ENCODE measurements at regions not wholly inside any gene's neighbourhood (a gene's known extent, or its start where the extent isn't known, plus 50 kb on each side); places are given as distances from the start of the nearest gene placed in this dataset.
A peak's percentile ranks its signal among the peaks of the same experiment; 100 is the strongest.
"Not testable (repeated sequence)": the region's sequence is repeated elsewhere in the genome, so short reads cannot be mapped to it uniquely, and the experiment has no call there.

GRCh38 chr5:154702477-154702876 lies 52.7 kb upstream of the LARP1 start:
- H3K4me2 ChIP-seq (ENCODE audit: insufficient read depth, low read length): no peak overlapping the region
- H3K36me3 ChIP-seq (ENCODE audit: insufficient read depth, low read length): no peaks in the 10 kb centered on the region
- no peaks in the 10 kb centered on the region for H3K9me3 ChIP-seq (ENCODE audit: low read depth, low read length)
- H3K79me2 ChIP-seq (ENCODE audit: insufficient read depth, low read length): no peaks in the 10 kb centered on the region
- no peaks in the 10 kb centered on the region for H3K27me3 ChIP-seq (ENCODE audit: insufficient read depth, low read length)
- no peaks in the 10 kb centered on the region for H4K20me1 ChIP-seq (ENCODE audit: insufficient read depth, low read length)
- H3K4me1 ChIP-seq (ENCODE audit: insufficient read depth, low read length): peaks cover 11% of the 10 kb centered on the region
- no peak overlapping the region for H2AFZ ChIP-seq (ENCODE audit: low read length)
- H3K27ac ChIP-seq (ENCODE audit: low read depth, low read length): no peak overlapping the region
- H3K4me3 ChIP-seq (ENCODE audit: insufficient read depth, low read length): no peak overlapping the region
- DNase-seq (ENCODE audit: insufficient read length, low spot score, missing footprints): no peak
- TF ChIP-seq CTCF (IDR thresholded peaks at IDR 0.05; ENCODE audit: extremely low read depth, low read depth, low read length): no peak

- H3K79me2 ChIP-seq (ENCODE audit: insufficient read depth, low read length); H3K27ac ChIP-seq (ENCODE audit: low read depth, low read length); H4K20me1 ChIP-seq (ENCODE audit: insufficient read depth, low read length); H2AFZ ChIP-seq (ENCODE audit: low read length); H3K36me3 ChIP-seq (ENCODE audit: insufficient read depth, low read length); H3K27me3 ChIP-seq (ENCODE audit: insufficient read depth, low read length); H3K9me3 ChIP-seq (ENCODE audit: low read depth, low read length); H3K4me3 ChIP-seq (ENCODE audit: insufficient read depth, low read length); DNase-seq (ENCODE audit: insufficient read length, low spot score, missing footprints); H3K4me2 ChIP-seq (ENCODE audit: insufficient read depth, low read length): not testable (repeated sequence)
- H3K4me1 ChIP-seq (ENCODE audit: insufficient read depth, low read length): peaks cover 18% of the 10 kb centered on the region
Observed at GRCh38 chr5:154701725-154702124, 53.5 kb upstream of the LARP1 start.

- no peak overlapping the region for H3K4me3 ChIP-seq (ENCODE audit: insufficient read depth, low read length)
- H4K20me1 ChIP-seq (ENCODE audit: insufficient read depth, low read length): no peaks in the 10 kb centered on the region
- DNase-seq (ENCODE audit: insufficient read length, low spot score, missing footprints): no peak
- TF ChIP-seq CTCF (IDR thresholded peaks at IDR 0.05; ENCODE audit: extremely low read depth, low read depth, low read length): no peak
- H3K4me1 ChIP-seq (ENCODE audit: insufficient read depth, low read length): peaks cover 19% of the 10 kb centered on the region
- H3K9me3 ChIP-seq (ENCODE audit: low read depth, low read length): no peaks in the 10 kb centered on the region
- no peaks in the 10 kb centered on the region for H3K27me3 ChIP-seq (ENCODE audit: insufficient read depth, low read length)
- no peaks in the 10 kb centered on the region for H3K79me2 ChIP-seq (ENCODE audit: insufficient read depth, low read length)
- H2AFZ ChIP-seq (ENCODE audit: low read length): no peak overlapping the region
- H3K27ac ChIP-seq (ENCODE audit: low read depth, low read length): no peak overlapping the region
- no peak overlapping the region for H3K4me2 ChIP-seq (ENCODE audit: insufficient read depth, low read length)
- H3K36me3 ChIP-seq (ENCODE audit: insufficient read depth, low read length): no peaks in the 10 kb centered on the region
Observed at GRCh38 chr5:154701181-154701580, 54.0 kb upstream of the LARP1 start.

GRCh38 chr5:154700289-154700928 lies 54.8 kb upstream of the LARP1 start:
- H3K79me2 ChIP-seq (ENCODE audit: insufficient read depth, low read length); H3K4me3 ChIP-seq (ENCODE audit: insufficient read depth, low read length); H3K36me3 ChIP-seq (ENCODE audit: insufficient read depth, low read length); H3K27ac ChIP-seq (ENCODE audit: low read depth, low read length); H4K20me1 ChIP-seq (ENCODE audit: insufficient read depth, low read length); H2AFZ ChIP-seq (ENCODE audit: low read length); DNase-seq (ENCODE audit: insufficient read length, low spot score, missing footprints); H3K27me3 ChIP-seq (ENCODE audit: insufficient read depth, low read length); H3K9me3 ChIP-seq (ENCODE audit: low read depth, low read length); H3K4me2 ChIP-seq (ENCODE audit: insufficient read depth, low read length): not testable (repeated sequence)
- H3K4me1 ChIP-seq (ENCODE audit: insufficient read depth, low read length): peaks cover 19% of the 10 kb centered on the region

GRCh38 chr5:154698763-154699162 lies 56.4 kb upstream of the LARP1 start:
- Histone ChIP-seq H2AFZ (ENCODE audit: low read length) (peak overlapping the region; percentile 67), H3K4me2 (ENCODE audit: insufficient read depth, low read length) (peak overlapping the region; percentile 67), H3K79me2 (ENCODE audit: insufficient read depth, low read length) (no peaks in the 10 kb centered on the region), H3K27ac (ENCODE audit: low read depth, low read length) (peak overlapping the region; percentile 12), H3K27me3 (ENCODE audit: insufficient read depth, low read length) (no peaks in the 10 kb centered on the region), H3K4me1 (ENCODE audit: insufficient read depth, low read length) (peaks cover 19% of the 10 kb centered on the region), H3K9me3 (ENCODE audit: low read depth, low read length) (no peaks in the 10 kb centered on the region), H3K36me3 (ENCODE audit: insufficient read depth, low read length) (no peaks in the 10 kb centered on the region), H3K4me3 (ENCODE audit: insufficient read depth, low read length) (peak overlapping the region; percentile 13), H4K20me1 (ENCODE audit: insufficient read depth, low read length) (no peaks in the 10 kb centered on the region)
- no peak for TF ChIP-seq CTCF (IDR thresholded peaks at IDR 0.05; ENCODE audit: extremely low read depth, low read depth, low read length)
- DNase-seq (ENCODE audit: insufficient read length, low spot score, missing footprints): no peak
